ENCODE measurements at regions not wholly inside any gene's neighbourhood (a gene's known extent, or its start where the extent isn't known, plus 50 kb on each side); places are given as distances from the start of the nearest gene placed in this dataset.

GRCh38 chr5:10832987-10833386 is 72.0 kb upstream of the DAP start:
- no peak for TF ChIP-seq CTCF (IDR thresholded peaks at IDR 0.05)
- no peak for TF ChIP-seq POLR2A (IDR thresholded peaks at IDR 0.05)
